ENCODE measurements at regions not wholly inside any gene's neighbourhood (a gene's known extent, or its start where the extent isn't known, plus 50 kb on each side); places are given as distances from the start of the nearest gene placed in this dataset.
A peak's percentile ranks its signal among the peaks of the same experiment; 100 is the strongest.

DNA sequence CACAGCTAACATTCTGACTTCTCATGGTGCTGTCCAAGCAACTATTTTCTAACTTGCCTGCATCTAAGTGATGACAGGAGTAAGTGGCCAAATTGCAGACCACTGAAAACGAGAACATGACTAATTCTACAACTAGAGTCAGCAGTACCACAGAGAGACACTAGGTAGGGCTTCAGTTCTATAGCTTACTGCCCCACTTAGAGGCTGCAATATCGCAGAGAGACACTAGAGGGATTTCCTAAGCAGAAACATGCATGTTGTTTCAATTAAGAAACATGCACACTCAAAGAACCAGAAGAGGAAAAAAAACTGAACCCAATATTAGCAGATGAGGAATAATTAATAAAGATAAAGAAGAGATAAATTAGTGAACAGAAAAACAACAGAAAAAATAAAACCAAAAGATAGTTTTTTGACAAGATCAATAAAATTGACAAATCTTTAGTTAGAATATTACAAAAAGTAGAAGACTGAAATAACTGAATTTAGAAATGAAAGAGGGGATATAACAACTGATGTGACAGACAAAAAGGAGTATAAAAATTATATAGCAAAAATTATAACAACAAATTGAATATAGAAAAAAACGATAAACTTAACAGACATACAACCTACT lies 100.8 kb downstream of the SPIN4 start (continued):
- TF ChIP-seq TAF7 (tag; IDR thresholded peaks at IDR 0.05) (no peak), ZNF431 (CRISPR knock-in tag; IDR thresholded peaks at IDR 0.05) (no peak), CTBP1 (IDR thresholded peaks at IDR 0.05; ENCODE audit: borderline replicate concordance) (no peak), SNRNP70 (optimal IDR thresholded peaks at IDR 0.05; ENCODE audit: low read depth, low read length) (no peak), PTRF (tag; IDR thresholded peaks at IDR 0.05) (no peak), POLR2A (conservative IDR thresholded peaks at IDR 0.05) (no peak), EHMT2 (IDR thresholded peaks at IDR 0.05) (no peak), TCF7L2 (IDR thresholded peaks at IDR 0.05; ENCODE audit: low read depth, low read length) (no peak), SUPT5H (IDR thresholded peaks at IDR 0.05) (no peak), ARID2 (IDR thresholded peaks at IDR 0.05) (peak; percentile 65; the same call in 1 of the 2 replicates), ZKSCAN1 (IDR thresholded peaks at IDR 0.05; ENCODE audit: low read depth, low read length) (no peak), HNRNPH1 (optimal IDR thresholded peaks at IDR 0.05; ENCODE audit: low read depth, low read length) (no peak), XRCC5 (IDR thresholded peaks at IDR 0.05; ENCODE audit: low read depth, low read length) (no peak)
- TF ChIP-seq, protein P1, sequence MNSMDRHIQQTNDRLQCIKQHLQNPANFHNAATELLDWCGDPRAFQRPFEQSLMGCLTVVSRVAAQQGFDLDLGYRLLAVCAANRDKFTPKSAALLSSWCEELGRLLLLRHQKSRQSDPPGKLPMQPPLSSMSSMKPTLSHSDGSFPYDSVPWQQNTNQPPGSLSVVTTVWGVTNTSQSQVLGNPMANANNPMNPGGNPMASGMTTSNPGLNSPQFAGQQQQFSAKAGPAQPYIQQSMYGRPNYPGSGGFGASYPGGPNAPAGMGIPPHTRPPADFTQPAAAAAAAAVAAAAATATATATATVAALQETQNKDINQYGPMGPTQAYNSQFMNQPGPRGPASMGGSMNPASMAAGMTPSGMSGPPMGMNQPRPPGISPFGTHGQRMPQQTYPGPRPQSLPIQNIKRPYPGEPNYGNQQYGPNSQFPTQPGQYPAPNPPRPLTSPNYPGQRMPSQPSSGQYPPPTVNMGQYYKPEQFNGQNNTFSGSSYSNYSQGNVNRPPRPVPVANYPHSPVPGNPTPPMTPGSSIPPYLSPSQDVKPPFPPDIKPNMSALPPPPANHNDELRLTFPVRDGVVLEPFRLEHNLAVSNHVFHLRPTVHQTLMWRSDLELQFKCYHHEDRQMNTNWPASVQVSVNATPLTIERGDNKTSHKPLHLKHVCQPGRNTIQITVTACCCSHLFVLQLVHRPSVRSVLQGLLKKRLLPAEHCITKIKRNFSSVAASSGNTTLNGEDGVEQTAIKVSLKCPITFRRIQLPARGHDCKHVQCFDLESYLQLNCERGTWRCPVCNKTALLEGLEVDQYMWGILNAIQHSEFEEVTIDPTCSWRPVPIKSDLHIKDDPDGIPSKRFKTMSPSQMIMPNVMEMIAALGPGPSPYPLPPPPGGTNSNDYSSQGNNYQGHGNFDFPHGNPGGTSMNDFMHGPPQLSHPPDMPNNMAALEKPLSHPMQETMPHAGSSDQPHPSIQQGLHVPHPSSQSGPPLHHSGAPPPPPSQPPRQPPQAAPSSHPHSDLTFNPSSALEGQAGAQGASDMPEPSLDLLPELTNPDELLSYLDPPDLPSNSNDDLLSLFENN (IDR thresholded peaks at IDR 0.05; ENCODE audit: low read depth in 2 of 2, low read length in 2 of 2) = no peak
- TF ChIP-seq, protein P2, sequence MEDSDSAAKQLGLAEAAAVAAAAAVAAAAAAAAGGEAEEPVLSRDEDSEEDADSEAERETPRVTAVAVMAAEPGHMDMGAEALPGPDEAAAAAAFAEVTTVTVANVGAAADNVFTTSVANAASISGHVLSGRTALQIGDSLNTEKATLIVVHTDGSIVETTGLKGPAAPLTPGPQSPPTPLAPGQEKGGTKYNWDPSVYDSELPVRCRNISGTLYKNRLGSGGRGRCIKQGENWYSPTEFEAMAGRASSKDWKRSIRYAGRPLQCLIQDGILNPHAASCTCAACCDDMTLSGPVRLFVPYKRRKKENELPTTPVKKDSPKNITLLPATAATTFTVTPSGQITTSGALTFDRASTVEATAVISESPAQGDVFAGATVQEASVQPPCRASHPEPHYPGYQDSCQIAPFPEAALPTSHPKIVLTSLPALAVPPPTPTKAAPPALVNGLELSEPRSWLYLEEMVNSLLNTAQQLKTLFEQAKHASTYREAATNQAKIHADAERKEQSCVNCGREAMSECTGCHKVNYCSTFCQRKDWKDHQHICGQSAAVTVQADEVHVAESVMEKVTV (CRISPR knock-in tag; IDR thresholded peaks at IDR 0.05) = peak; percentile 31; the same call in 1 of the 2 replicates
- TF ChIP-seq, protein P3, sequence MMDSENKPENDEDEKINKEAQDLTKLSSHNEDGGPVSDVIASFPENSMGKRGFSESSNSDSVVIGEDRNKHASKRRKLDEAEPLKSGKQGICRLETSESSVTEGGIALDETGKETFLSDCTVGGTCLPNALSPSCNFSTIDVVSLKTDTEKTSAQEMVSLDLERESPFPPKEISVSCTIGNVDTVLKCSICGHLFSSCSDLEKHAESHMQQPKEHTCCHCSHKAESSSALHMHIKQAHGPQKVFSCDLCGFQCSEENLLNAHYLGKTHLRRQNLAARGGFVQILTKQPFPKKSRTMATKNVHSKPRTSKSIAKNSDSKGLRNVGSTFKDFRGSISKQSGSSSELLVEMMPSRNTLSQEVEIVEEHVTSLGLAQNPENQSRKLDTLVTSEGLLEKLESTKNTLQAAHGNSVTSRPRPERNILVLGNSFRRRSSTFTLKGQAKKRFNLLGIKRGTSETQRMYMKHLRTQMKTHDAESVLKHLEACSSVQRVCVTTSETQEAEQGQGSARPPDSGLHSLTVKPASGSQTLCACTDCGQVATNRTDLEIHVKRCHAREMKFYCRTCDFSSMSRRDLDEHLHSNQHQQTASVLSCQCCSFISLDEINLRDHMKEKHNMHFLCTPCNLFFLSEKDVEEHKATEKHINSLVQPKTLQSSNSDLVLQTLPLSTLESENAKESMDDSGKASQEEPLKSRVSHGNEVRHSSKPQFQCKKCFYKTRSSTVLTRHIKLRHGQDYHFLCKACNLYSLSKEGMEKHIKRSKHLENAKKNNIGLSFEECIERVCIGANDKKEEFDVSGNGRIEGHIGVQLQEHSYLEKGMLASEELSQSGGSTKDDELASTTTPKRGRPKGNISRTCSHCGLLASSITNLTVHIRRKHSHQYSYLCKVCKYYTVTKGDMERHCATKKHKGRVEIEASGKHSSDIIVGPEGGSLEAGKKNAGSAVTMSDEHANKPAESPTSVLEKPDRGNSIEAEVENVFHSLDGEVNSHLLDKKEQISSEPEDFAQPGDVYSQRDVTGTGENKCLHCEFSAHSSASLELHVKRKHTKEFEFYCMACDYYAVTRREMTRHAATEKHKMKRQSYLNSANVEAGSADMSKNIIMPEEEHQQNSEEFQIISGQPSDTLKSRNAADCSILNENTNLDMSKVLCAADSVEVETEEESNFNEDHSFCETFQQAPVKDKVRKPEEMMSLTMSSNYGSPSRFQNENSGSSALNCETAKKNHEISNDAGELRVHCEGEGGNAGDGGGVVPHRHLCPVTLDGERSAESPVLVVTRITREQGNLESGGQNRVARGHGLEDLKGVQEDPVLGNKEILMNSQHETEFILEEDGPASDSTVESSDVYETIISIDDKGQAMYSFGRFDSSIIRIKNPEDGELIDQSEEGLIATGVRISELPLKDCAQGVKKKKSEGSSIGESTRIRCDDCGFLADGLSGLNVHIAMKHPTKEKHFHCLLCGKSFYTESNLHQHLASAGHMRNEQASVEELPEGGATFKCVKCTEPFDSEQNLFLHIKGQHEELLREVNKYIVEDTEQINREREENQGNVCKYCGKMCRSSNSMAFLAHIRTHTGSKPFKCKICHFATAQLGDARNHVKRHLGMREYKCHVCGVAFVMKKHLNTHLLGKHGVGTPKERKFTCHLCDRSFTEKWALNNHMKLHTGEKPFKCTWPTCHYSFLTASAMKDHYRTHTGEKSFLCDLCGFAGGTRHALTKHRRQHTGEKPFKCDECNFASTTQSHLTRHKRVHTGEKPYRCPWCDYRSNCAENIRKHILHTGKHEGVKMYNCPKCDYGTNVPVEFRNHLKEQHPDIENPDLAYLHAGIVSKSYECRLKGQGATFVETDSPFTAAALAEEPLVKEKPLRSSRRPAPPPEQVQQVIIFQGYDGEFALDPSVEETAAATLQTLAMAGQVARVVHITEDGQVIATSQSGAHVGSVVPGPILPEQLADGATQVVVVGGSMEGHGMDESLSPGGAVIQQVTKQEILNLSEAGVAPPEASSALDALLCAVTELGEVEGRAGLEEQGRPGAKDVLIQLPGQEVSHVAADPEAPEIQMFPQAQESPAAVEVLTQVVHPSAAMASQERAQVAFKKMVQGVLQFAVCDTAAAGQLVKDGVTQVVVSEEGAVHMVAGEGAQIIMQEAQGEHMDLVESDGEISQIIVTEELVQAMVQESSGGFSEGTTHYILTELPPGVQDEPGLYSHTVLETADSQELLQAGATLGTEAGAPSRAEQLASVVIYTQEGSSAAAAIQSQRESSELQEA (IDR thresholded peaks at IDR 0.05; ENCODE audit: low read depth) = no peak

Data from K562 (cell line).